ENCODE measurements at regions not wholly inside any gene's neighbourhood (a gene's known extent, or its start where the extent isn't known, plus 50 kb on each side); places are given as distances from the start of the nearest gene placed in this dataset.
"Not testable (repeated sequence)": the region's sequence is repeated elsewhere in the genome, so short reads cannot be mapped to it uniquely, and the experiment has no call there.

DNA sequence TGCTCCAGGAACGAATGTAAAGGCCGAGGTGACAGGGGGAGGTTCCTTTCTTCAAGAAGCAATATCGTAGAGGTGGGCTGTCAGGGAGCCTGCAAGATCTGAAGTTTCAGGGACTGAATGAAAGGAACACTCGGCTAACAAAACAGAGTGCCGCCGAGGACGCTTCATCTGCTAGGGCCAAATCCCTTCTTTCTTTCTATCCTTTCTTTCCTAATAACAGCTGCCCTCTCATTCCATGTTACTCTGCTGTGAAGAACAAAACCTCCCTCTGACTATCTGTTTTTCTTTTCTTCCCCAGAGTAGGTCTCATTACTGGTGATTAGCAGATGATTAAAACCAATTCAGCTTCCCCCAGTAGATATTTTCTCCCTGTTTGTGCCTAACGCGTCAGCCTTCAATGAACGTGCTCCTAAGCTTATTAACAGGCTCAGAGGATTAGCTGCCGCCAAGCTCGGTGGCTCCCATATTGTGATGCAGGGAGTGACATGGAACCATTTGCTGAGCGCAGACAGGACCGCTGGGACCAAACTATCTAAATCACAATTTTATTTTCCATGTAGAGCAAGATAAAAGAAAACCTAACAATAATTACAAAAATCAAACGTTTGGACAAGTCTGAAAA is 414.6 kb downstream of the TMEM182 start:
- no peak for DNase-seq (ENCODE audit: unreplicated experiment)
- BruUV-seq (replicated peaks) = no TSS peak
- H3K27me3 Mint-ChIP-seq (ENCODE audit: insufficient read depth, unreplicated experiment) = peaks cover 54% of the 10 kb centered on the region
- intact Hi-C loops (cut with micrococcal nuclease) = no loop called here
- H3K36me3 Mint-ChIP-seq (ENCODE audit: insufficient read depth, unreplicated experiment) = no peaks in the 10 kb centered on the region
- no peak overlapping the region for H3K27ac Mint-ChIP-seq (ENCODE audit: low read depth, unreplicated experiment)
- ChIA-PET CTCF (no interaction called here), POLR2A (no interaction called here)
- no peaks in the 10 kb centered on the region for H3K9me3 Mint-ChIP-seq (ENCODE audit: unreplicated experiment)
- H3K4me3 Mint-ChIP-seq (ENCODE audit: unreplicated experiment) = no peak overlapping the region
- H3K4me1 Mint-ChIP-seq (ENCODE audit: insufficient read depth, unreplicated experiment) = peaks cover 19% of the 10 kb centered on the region
- TF ChIP-seq, protein P1, sequence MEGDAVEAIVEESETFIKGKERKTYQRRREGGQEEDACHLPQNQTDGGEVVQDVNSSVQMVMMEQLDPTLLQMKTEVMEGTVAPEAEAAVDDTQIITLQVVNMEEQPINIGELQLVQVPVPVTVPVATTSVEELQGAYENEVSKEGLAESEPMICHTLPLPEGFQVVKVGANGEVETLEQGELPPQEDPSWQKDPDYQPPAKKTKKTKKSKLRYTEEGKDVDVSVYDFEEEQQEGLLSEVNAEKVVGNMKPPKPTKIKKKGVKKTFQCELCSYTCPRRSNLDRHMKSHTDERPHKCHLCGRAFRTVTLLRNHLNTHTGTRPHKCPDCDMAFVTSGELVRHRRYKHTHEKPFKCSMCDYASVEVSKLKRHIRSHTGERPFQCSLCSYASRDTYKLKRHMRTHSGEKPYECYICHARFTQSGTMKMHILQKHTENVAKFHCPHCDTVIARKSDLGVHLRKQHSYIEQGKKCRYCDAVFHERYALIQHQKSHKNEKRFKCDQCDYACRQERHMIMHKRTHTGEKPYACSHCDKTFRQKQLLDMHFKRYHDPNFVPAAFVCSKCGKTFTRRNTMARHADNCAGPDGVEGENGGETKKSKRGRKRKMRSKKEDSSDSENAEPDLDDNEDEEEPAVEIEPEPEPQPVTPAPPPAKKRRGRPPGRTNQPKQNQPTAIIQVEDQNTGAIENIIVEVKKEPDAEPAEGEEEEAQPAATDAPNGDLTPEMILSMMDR (IDR thresholded peaks at IDR 0.05; ENCODE audit: unreplicated experiment) = no peak

DNA sequence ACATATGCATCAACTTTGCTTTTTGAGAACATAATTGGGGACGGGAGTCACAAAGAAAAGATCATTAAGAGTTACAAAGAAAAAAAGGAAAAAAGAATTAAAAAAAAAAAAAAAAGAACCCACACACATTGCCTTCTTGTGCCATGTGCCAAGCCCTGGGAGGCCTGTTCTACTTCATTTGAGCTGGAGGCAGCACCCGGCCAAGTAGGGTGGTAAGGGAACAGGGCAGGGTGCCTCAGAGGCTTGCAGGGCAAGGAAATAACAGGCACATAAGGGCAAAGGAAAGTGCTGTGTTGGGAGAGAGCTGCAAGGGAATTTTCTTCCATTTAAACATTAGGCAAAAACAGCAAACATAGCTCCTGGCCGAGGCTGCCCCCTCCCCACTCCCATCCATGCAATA is 418.0 kb downstream of the TMEM182 start:
- no peak for DNase-seq (ENCODE audit: unreplicated experiment)
- Mint-ChIP-seq H3K36me3 (ENCODE audit: insufficient read depth, unreplicated experiment) (no peaks in the 10 kb centered on the region), H3K27ac (ENCODE audit: low read depth, unreplicated experiment) (no peak overlapping the region), H3K4me3 (ENCODE audit: unreplicated experiment) (no peak overlapping the region), H3K9me3 (ENCODE audit: unreplicated experiment) (no peaks in the 10 kb centered on the region), H3K4me1 (ENCODE audit: insufficient read depth, unreplicated experiment) (peaks cover 6% of the 10 kb centered on the region), H3K27me3 (ENCODE audit: insufficient read depth, unreplicated experiment) (peaks cover 86% of the 10 kb centered on the region)
- BruUV-seq (replicated peaks) = no TSS peak
- ChIA-PET POLR2A (no interaction called here), CTCF (interaction anchor here (0.6 to 2.3 kb wide), 4 partner anchors 18 to 375 kb away, joined by 3 to 9 read pairs (median 6); no protein-coding TSS in a partner anchor)
- TF ChIP-seq, protein P1 (IDR thresholded peaks at IDR 0.05; ENCODE audit: unreplicated experiment) = no peak
- intact Hi-C loops (cut with micrococcal nuclease) = loop anchor here (1.0 kb wide), 1 partner anchor 33 kb away; no protein-coding TSS in a partner anchor

DNA sequence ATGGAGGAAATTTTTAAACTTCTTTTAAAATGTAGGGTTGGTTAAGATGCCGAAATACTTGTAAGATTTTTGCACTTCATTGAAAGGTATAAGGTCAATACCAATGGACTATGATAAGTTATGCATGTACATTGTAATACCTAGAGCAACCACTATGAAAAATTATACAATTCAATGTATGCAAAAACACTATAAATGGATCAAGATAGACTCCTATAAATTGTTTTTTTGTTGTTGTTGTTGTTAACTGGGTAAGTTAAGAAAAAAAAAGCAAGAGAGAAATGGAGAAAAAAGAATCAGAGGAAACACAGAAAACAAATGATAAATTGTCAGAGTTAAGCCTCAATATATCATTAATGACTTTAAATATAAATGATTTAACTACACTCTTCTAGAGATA is 421.2 kb downstream of the TMEM182 start:
- Mint-ChIP-seq H3K4me1 (ENCODE audit: insufficient read depth, unreplicated experiment) (no peaks in the 10 kb centered on the region), H3K9me3 (ENCODE audit: unreplicated experiment) (no peaks in the 10 kb centered on the region), H3K27me3 (ENCODE audit: insufficient read depth, unreplicated experiment) (peaks cover 67% of the 10 kb centered on the region), H3K36me3 (ENCODE audit: insufficient read depth, unreplicated experiment) (no peaks in the 10 kb centered on the region), H3K4me3 (ENCODE audit: unreplicated experiment) (no peak overlapping the region), H3K27ac (ENCODE audit: low read depth, unreplicated experiment) (no peak overlapping the region)
- CTCF ChIA-PET = interaction anchor here (0.7 kb wide), 1 partner anchor 22 kb away, joined by 3 read pairs; no protein-coding TSS in a partner anchor
- BruUV-seq (replicated peaks) = no TSS peak
- POLR2A ChIA-PET = no interaction called here
- DNase-seq (ENCODE audit: unreplicated experiment) = no peak
- TF ChIP-seq, protein P1 (IDR thresholded peaks at IDR 0.05; ENCODE audit: unreplicated experiment) = peak; percentile 21
- intact Hi-C loops (cut with micrococcal nuclease) = no loop called here

DNA sequence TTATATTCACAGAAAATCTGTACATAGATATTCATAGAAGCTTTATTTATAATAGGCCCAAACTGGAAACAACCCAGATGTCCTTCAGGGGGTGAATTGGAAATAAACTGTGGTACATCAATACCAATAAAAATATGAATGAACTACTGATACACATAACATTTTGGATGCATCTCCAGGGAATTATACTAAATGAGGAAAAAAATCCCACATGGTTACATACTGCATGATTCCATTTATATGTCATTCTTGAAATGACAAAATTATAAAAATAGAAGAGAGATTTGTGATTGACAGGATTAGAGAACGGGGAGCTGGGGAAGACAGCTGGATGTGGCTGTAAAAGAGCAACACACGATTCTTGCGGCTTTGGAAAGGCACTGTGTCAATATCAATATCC is 435.0 kb downstream of the TMEM182 start:
- BruUV-seq (replicated peaks) = no TSS peak
- CTCF ChIA-PET = interaction anchor here (0.6 kb wide), 2 partner anchors 27 to 43 kb away, joined by 3 to 4 read pairs; no protein-coding TSS in a partner anchor
- no peak overlapping the region for H3K4me3 Mint-ChIP-seq (ENCODE audit: unreplicated experiment)
- H3K27ac Mint-ChIP-seq (ENCODE audit: low read depth, unreplicated experiment) = no peak overlapping the region
- no peaks in the 10 kb centered on the region for H3K36me3 Mint-ChIP-seq (ENCODE audit: insufficient read depth, unreplicated experiment)
- no peak for DNase-seq (ENCODE audit: unreplicated experiment)
- peaks cover 44% of the 10 kb centered on the region for H3K27me3 Mint-ChIP-seq (ENCODE audit: insufficient read depth, unreplicated experiment)
- intact Hi-C loops (cut with micrococcal nuclease) = no loop called here
- H3K4me1 Mint-ChIP-seq (ENCODE audit: insufficient read depth, unreplicated experiment) = no peaks in the 10 kb centered on the region
- TF ChIP-seq, protein P1 (IDR thresholded peaks at IDR 0.05; ENCODE audit: unreplicated experiment) = no peak
- POLR2A ChIA-PET = interaction anchor here (0.7 kb wide), 1 partner anchor 22 kb away, joined by 4 read pairs; no protein-coding TSS in a partner anchor
- H3K9me3 Mint-ChIP-seq (ENCODE audit: unreplicated experiment) = peaks cover 5% of the 10 kb centered on the region

DNA sequence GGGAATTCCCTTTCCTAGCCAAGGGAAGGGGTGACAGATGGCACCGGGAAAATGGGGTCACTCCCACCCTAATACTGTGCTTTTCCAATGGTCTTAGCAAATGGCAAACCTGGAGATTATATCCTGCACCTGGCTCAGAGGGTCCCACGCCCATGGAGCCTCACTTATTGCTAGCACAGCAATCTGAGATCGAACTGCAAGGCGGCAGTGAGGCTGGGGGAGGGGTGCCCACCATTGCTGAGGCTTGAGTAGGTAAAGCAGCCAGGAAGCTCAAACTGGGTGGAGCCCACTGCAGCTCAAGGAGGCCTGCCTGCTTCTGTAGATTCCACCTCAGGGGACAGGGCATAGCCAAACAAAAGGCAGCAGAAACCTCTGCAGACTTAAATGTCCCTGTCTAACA is 438.9 kb downstream of the TMEM182 start:
- H3K27ac Mint-ChIP-seq (ENCODE audit: low read depth, unreplicated experiment); H3K4me1 Mint-ChIP-seq (ENCODE audit: insufficient read depth, unreplicated experiment); CTCF ChIA-PET; intact Hi-C loops (cut with micrococcal nuclease); BruUV-seq (replicated peaks); H3K4me3 Mint-ChIP-seq (ENCODE audit: unreplicated experiment); DNase-seq (ENCODE audit: unreplicated experiment); H3K36me3 Mint-ChIP-seq (ENCODE audit: insufficient read depth, unreplicated experiment); POLR2A ChIA-PET: not testable (repeated sequence)
- H3K9me3 Mint-ChIP-seq (ENCODE audit: unreplicated experiment) = peaks cover 17% of the 10 kb centered on the region
- peaks cover 26% of the 10 kb centered on the region for H3K27me3 Mint-ChIP-seq (ENCODE audit: insufficient read depth, unreplicated experiment)

Data from MCF 10A (cell line).